ENCODE measurements at regions not wholly inside any gene's neighbourhood (a gene's known extent, or its start where the extent isn't known, plus 50 kb on each side); places are given as distances from the start of the nearest gene placed in this dataset.

- TF ChIP-seq POLR2A (IDR thresholded peaks at IDR 0.05; ENCODE audit: borderline replicate concordance, extremely low read depth, insufficient read depth, insufficient read length) (no peak), CEBPB (IDR thresholded peaks at IDR 0.05; ENCODE audit: low read depth) (no peak), EZH2phosphoT487 (IDR thresholded peaks at IDR 0.05; ENCODE audit: borderline replicate concordance) (no peak), ELF1 (IDR thresholded peaks at IDR 0.05; ENCODE audit: borderline replicate concordance, low read depth) (no peak), ZFX (IDR thresholded peaks at IDR 0.05) (no peak), ZNF274 (IDR thresholded peaks at IDR 0.05; ENCODE audit: low read depth, low read length) (no peak)
- TF ChIP-seq, protein P1, sequence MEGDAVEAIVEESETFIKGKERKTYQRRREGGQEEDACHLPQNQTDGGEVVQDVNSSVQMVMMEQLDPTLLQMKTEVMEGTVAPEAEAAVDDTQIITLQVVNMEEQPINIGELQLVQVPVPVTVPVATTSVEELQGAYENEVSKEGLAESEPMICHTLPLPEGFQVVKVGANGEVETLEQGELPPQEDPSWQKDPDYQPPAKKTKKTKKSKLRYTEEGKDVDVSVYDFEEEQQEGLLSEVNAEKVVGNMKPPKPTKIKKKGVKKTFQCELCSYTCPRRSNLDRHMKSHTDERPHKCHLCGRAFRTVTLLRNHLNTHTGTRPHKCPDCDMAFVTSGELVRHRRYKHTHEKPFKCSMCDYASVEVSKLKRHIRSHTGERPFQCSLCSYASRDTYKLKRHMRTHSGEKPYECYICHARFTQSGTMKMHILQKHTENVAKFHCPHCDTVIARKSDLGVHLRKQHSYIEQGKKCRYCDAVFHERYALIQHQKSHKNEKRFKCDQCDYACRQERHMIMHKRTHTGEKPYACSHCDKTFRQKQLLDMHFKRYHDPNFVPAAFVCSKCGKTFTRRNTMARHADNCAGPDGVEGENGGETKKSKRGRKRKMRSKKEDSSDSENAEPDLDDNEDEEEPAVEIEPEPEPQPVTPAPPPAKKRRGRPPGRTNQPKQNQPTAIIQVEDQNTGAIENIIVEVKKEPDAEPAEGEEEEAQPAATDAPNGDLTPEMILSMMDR (IDR thresholded peaks at IDR 0.05 in 2 of 3, conservative IDR thresholded peaks at IDR 0.05 in 1 of 3; ENCODE audit: borderline replicate concordance in 1 of 3, insufficient read depth in 1 of 3, low read depth in 2 of 3, low read length in 2 of 3), result no peak
- TF ChIP-seq, protein P2, sequence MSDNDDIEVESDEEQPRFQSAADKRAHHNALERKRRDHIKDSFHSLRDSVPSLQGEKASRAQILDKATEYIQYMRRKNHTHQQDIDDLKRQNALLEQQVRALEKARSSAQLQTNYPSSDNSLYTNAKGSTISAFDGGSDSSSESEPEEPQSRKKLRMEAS (IDR thresholded peaks at IDR 0.05), result no peak
- TF ChIP-seq, protein P3, sequence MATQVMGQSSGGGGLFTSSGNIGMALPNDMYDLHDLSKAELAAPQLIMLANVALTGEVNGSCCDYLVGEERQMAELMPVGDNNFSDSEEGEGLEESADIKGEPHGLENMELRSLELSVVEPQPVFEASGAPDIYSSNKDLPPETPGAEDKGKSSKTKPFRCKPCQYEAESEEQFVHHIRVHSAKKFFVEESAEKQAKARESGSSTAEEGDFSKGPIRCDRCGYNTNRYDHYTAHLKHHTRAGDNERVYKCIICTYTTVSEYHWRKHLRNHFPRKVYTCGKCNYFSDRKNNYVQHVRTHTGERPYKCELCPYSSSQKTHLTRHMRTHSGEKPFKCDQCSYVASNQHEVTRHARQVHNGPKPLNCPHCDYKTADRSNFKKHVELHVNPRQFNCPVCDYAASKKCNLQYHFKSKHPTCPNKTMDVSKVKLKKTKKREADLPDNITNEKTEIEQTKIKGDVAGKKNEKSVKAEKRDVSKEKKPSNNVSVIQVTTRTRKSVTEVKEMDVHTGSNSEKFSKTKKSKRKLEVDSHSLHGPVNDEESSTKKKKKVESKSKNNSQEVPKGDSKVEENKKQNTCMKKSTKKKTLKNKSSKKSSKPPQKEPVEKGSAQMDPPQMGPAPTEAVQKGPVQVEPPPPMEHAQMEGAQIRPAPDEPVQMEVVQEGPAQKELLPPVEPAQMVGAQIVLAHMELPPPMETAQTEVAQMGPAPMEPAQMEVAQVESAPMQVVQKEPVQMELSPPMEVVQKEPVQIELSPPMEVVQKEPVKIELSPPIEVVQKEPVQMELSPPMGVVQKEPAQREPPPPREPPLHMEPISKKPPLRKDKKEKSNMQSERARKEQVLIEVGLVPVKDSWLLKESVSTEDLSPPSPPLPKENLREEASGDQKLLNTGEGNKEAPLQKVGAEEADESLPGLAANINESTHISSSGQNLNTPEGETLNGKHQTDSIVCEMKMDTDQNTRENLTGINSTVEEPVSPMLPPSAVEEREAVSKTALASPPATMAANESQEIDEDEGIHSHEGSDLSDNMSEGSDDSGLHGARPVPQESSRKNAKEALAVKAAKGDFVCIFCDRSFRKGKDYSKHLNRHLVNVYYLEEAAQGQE (IDR thresholded peaks at IDR 0.05; ENCODE audit: low read depth), result no peak
Observed at GRCh38 chr2:120938045-120938771, 202.5 kb downstream of the GLI2 start.
